Stimulated activated CD8-positive, alpha-beta memory T cell treated with anti-CD3 and anti-CD28 coated beads, Interleukin-15, amount 100 ng/mL, for 4 hours (primary cell): ENCODE measurements at regions not wholly inside any gene's neighbourhood (a gene's known extent, or its start where the extent isn't known, plus 50 kb on each side); places are given as distances from the start of the nearest gene placed in this dataset.

Experiments
- DNase-seq, 2 donors: peaks; one replicate each; pipeline ENCODE4 v3.0.0-alpha.2; 2020; ENCODE audit warnings: low read depth in 2 of 2

DNA sequence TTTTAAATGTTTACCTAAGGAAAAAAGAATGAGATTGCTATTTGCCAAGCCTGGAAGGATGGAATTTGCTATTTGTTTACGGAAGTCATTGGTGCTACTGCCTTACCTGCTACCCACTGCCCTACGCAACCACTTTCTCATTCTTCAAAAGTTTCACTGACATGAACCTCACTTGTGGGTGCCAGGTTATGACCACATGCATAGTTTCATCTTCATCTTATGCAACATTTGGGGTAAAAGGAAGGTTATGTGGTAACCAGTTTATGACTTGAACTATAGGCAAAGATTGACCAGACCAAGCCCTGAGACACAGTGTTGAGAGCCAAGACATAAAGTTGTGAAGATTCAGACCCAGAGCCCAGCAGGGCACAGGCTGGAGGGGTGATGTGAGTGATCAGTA is 142.5 kb downstream of the LACC1 start:
- no peak for DNase-seq

DNA sequence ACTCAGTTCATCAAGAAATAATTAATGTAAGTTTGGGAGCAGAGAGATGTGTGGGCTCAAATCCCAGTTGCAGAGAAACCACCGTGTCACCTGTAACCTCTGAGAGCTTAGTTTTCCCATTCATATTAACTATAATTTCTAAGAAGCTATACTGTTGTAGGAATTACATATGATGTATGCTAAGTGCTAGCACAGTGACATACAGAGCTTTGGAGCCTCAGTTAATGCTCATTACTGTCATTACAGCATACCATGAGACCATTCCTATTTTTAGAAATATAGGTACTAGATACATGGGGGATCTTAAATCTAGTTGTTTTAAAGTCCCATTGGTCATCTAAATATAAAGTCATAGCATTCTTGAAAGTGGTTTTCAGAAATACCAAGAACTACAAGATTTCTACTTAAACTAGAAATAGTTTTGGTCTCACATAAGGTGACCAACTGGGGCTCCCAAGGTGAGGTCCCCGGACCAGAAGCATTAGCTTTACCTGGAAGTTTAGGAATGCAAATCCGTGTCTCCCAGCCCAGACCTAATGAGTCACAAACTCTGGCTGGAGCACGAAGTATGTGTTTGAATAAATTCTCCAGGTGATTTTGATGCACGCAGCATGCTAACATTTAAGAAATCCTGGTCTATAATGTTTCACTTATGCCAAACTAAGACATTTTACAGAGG is 144.6 kb downstream of the LACC1 start:
- DNase-seq, result no peak

DNA sequence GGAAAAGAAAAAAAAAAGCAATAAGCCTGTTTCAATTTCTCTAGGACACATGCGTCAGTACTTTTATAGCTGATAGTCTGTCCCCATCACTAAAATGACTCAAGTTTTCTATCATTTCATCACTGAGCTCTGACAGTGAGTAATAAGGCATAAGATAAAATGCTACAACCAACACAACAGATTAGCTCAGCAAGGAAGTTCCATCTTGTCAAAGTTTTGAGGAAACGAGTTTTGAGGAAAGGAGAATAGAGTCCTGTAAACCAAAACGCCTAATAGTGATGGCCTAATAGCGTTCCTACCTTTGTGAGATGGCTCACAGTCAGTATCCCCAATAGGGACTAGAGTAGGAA is 145.1 kb downstream of the LACC1 start:
- DNase-seq, result no peak

DNA sequence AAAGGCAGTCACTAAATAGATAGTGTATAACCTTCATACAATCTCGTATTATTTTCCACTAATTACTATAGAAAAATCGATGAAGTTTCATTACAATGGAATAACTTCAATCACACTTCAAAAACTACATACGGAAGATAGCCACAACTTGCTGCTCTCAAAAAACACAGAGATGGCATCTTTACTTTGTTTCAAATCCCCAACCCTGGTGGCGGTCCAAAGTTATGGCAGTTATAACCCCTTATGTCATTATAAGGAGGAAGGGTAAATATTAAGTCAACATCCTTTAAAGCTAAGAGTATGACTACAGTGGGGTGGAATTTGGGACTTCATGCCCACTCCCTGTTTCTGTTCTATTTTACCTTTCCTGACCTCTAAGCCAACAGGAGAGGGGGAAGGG is 146.5 kb downstream of the LACC1 start:
- no peak for DNase-seq

DNA sequence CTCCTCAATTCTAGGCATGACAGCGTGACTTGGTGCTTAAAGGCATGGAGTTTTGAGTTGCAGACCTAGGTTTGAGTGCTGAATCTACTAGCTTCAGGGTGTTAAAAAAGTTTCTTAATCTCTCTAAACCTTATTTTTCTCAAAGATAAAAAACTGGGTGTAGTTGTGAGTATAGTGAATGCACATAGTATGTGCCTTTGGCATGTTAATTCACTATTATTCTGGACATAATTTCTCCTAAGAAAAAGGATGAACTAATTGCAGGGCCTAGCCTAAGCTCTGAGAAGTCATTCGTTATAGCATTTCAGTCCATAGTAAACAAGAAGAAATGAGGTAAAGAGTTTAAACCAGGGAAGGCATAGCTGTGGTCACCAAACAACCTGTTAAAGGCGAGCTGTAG is 149.0 kb downstream of the LACC1 start:
- DNase-seq, result no peak

DNA sequence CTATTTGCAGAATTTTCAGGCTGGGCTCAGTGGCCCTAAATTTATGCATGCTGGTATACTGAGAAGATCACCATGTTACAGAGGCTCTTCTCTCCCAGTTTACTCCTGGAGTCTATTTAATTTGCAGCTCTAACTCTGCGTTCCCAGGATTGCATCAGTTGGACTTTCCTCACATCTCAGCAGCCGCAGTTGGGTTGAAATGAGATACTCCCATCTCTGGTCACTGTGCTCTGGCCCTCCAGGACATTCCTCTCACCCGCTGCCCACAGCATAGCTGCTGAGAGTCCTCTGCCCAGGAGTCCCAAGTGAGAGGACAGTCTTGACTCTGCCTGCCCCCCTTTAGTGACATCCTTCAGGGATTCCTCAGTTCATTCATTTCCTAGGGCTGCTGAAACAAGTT is 150.9 kb downstream of the LACC1 start:
- DNase-seq, result no peak

DNA sequence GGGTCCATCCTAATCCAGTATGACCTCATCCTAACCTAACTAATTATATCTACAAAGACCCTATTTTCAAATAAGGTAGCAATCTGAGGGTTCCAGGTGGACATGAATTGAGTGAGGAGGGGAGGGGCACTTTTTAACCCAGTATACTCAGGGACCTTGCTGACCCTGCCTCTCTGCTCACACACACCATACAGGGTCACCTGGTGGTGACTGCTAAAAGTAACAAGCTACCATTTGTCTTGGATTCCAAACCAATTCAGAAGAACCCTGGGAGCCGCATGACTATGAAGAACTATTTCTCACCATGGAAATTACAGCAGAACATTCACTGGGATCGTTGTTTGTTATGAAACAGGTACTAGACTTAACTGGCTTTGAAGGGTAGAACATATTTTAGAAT is 151.9 kb downstream of the LACC1 start:
- DNase-seq, result no peak

DNA sequence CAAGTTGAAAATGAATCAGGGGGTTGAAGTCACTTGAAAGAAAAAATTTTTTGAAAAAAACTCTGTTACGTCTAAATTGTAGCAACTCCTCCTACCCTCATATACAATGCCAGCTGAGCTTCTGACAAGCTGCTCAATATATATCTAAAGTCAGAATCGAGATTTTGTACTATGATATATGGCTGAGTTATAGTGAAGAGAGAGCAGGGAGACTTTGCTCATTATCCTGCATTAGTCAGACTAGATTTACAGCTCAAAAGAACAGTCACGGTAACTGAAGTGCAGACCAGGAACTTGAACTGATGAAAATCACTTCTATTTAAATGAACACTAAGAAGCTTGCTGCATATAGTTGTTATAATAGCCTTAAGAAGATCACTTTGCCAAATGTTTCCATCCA is 153.1 kb downstream of the LACC1 start:
- no peak for DNase-seq

DNA sequence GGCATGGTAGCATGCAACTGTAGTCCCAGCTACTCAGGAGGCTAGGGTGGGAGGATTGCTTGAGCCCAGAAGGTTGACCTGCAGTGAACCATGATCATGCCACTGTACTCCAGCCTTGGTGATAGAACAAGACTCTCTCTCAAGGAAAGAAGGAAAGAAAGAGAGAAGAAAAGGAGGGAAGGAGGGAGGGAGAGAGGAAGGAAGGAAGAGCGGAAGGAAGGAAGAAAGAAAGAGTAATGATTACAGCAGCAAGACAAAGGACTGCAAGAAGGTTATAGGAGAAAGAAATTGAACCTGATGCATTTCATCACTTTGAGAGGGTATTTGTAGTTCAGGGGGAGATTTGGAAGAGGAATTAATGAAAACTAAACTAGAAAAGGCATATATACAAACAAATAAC is 155.7 kb downstream of the LACC1 start:
- DNase-seq, result no peak

DNA sequence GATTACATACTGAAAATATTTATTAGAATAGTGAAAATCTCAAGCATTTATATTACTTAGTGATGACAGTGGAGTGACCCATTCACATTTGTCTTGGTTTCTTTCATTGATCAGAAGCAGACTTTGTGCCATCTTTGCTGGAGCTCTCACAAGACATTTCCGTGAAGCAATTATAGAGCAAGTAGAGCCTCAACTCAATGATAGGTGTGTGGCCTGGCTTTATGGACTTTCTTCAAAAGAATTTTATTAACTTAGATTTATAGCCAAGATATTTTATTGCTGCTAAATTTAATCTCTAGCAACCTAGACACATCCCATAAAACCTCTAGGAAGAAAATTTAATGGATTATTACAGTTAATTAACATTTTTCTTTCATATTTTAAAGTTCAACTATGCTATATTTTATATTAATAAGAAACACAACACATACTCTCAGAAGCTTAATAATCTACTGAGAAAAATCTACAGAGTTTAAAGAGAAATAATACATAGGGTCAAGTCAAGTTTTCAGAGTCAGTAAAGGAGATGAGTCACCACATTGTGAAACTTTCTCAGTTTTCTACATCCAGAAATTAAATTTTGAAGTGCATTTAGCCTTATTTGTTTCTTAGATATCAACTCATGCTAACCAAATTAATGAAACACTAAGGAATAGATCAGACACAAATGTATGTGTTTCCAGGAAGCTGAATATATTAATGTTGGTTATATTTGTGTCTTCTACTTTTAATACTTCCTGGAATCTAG is 160.5 kb downstream of the LACC1 start:
- no peak for DNase-seq

DNA sequence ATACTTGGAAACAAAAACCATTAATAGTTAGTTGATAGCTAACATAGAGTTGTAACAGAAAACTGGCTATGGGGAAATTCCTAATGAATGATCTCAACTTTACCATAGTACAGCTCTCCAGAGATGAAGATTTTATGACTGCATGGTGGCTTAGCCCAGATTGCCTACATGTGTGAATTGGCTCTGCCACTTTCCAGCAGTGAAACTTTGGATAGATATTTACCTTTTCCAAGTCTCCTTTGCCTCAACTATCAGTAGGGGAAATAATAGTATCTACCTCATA is 161.1 kb downstream of the LACC1 start:
- DNase-seq, result no peak

DNA sequence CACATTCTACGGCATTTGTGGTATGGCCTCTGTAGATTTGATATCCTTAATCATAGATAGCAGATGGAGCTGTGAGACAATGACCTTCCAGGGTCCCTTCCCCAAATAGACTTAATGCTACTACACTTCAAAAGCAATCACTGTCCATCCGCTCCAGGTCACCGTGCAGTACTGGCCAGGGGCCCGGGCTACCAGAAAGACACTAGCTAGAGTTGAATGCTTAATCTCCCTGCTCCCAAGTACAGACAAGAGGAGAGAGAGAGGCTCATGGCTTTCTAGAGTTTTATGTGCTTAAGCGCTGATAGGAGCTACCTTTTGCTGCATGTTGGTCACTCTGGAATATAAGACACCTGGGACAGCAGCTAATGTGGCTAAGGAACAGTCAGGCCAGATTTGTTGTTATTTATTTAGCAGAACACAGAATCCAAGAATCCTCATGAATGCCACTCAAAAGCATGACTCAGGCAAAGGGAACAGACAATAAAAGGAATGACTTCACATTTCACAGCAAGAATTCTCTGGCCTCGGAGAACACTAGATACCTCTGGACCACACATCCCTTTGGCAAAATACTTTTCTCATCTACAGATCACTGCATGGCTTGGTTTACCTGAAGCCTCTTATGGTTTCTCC is 165.0 kb downstream of the LACC1 start:
- DNase-seq, result no peak

DNA sequence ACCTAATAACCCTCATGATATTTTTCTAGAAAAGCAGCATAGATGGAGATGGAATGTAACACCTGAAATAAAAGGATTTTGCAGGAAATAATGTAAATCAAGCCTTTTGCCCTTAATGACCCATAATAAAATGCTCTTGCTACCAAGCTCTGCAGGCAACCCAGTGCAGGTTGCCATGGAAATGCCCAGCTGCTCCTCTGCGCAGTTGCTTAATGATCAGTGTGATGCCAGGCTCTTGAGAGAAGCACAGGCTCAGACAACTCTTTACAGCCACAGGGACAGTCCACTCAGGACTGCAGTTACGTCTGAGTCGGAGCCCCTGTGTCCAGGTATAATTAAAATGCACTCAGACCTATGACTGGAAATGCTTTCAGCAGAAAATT is 165.5 kb downstream of the LACC1 start:
- no peak for DNase-seq

DNA sequence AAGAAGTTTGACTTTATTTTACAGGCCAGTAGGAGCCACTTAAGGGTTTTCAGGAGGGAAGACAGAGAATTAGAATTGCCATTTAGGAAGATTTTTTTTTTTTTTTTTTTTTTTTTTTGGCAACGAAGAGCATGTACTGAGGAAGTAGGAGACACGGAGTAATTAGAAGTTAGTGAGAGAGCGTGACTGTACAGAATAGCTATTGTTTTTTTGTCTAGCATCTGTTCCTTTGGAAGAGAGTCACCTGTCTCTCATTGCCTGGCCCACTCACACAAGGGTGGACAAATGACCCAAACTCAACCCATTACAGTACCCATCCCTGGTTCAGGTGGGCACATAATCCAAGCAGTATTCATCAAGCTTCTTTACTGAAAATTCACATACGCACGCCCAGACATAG is 166.7 kb downstream of the LACC1 start:
- DNase-seq, result no peak

DNA sequence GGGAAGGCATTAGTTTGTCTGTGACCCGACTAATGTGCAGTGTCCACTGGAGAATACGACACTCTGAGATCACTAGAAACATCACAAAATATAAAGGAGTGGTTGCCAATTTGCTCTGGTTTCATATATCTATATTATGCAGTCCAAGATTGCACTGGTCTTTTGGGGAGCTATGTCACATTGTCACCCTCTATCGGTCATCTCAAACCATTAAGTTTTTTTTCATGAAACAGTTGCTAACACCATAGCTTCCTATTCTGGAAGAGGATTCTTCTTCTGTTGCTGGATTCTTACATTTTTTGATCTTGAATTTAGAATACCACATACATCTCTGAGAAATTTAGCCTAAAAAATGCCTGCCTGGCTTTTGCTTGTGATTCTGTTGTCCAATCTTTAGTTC is 168.6 kb downstream of the LACC1 start:
- no peak for DNase-seq

DNA sequence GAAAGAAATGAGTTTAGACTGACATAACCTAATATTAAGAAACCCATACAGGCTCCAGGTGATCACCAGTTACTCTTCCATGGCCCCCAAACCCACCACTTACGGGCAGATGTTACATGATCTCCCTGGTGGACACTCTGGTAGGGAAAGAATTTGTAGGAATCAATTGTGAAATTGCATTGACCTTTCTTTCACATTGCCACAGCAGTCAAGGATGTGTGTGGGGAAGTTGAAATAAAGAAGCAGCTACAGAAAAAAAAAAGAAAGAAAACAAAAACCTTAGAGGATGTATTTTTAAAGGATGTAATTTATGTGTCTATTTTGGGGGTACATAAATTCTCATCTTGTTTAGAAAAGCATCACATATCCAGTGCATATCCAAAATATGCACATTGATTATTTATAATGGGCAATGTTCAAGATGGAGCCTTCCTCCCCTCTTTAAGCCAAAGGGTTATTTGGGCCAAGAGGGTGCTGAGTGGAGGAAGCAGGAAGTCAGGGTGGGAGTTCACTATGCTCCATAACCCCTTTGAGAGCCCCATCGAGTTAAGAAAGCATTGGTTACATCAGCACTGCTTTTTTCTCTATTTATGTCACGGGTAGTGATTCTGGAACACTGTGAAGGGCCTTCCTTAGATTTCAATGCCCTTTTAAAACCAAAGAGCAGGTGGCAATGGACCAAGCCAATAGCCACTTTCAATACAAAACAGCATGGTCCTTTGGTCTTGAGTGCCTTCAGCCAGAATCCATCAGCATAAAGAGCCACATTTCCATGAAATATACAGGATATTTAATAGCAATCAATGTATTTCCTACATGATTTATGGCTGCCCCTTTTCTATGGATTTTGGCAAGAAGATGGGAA is 169.6 kb downstream of the LACC1 start:
- no peak for DNase-seq

DNA sequence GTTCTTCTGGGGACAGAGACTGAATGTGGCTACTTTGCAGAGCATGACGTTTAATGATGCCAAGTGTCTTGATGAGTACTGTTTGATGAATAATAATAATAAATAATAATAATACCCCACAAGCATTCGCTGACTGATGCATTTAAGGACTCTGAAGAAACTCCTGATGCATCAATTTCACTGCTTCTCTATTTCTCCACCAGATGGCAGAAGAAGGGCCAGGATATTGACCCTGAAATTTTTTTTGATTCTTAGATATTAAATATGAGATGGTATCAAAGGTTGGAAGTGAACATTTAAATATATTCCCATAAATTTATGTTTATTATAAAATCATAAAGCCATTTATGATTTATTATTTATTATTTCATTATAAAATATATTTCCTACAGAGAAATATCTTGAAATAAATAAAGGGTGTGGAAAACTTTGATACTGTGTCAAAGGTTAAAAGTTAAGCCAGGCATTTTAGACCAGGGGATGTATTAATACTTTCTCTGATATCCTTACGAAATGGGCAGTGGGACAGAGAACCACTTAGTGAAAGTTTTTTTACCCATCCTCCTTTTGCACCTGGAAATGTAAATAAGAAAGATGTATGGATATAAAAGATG is 170.9 kb downstream of the LACC1 start:
- no peak for DNase-seq

DNA sequence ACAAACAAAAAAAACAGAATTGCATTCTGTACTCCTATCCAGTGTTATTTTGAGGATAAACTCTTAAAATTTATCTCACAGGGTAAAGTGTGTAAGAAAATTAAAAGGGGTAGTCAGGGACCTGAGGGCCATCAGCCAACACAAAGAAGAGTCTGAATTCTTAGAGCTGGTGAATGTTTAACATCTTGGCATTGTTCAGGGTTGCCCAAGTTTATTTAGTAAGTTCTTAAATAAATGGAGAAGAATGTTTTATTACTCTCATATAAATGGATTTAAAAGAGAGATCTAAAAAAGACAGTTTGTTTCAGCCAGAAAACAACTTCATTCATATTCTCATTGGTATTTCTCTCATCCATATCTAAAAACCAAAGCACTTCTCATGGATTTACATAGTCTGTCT is 171.7 kb downstream of the LACC1 start:
- no peak for DNase-seq

DNA sequence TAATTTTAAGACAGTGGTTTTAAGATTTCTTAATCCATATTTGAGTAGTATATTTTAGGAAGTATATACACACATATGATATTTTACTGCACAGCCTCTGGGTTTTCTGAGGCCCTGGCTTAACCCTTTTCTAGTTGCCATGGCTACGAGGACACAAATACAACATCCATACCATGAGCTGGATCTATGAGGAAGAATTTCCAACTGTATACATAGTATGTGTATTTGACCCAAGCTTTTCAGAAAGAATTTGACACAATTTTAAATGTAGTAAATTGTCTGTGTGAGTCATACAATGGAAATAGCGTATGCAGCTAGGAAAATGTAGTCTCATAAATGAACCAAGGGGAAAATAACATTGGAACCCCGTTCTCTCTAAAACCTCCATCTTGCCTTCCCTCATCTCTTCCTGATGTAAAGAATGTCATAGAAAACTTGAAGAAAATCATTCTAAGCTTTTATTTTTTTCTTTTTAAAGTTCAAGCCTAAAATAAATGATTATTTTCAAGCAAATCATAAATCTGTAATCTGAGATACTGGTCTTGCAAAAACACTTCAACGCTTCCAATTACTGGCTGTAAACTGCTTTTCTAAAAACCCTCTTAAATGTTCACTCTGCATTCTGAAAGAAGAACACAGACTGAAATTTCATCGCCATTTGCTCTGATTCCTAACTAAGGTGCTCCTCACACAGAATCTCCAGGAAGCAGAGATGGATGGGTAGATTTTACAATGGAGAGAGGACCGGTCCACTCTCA is 172.4 kb downstream of the LACC1 start:
- no peak for DNase-seq

DNA sequence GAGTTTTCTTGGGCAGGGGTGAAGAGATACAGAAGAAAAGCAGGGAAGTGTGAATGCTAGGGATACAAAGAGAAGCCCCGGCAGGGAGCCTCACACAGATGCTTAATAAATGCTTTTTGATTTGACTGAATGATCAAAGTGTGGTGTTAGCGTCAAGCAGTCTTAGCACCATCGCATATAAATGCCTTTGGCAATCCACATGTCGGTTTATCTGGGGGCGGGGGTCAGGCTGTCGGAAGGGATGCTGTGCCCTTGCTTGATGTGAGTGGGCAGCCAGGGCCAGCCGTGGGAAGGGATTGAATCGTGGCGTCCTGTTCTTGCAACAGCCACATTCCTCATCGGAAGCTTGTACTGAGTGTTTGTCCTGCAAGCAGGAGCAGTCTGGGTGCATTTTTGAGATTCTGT is 173.1 kb downstream of the LACC1 start:
- DNase-seq, result no peak

DNA sequence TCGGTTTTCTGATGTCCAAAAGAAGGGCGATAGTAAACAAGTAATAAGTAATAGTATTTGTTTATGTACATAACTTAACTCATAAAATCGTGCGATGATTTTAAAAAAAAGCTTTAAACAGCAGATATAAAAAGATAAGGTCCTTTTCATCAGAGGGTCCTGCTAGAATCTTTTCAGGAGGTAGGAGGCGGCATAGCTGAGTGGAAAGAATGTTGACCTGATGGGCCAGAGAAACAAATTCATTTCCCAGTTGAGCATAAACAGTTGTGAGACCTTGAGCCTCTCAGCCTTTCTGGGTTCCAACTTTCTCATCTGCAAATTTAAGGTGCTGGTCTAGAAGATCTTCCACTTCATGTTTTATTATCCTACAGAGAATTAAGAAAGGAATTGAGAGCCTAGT is 173.5 kb downstream of the LACC1 start:
- DNase-seq, result no peak

DNA sequence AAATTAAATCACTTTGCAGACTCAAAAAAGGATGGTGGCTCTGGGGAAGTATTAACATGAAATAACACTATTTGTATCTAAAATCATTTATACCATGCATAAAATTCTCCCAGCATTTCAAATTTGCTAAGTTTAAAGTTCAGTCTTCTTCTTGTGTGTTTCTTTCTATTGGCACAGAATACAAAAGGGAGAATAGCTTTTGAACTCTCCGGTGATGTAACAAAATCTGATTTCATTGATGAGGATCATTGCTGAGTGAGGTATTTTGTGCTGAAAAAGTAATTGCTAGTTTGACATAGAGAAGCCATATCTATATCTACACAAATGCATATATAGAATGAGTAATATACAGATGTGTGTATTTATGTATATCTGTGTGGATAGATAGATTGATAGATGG is 174.8 kb downstream of the LACC1 start:
- no peak for DNase-seq
